Activated T-cell treated with anti-CD3 and anti-CD28 coated beads for 4 hours (primary cell): ENCODE measurements at regions not wholly inside any gene's neighbourhood (a gene's known extent, or its start where the extent isn't known, plus 50 kb on each side); places are given as distances from the start of the nearest gene placed in this dataset.

Experiments used
- DNase-seq: peaks from one replicate; pipeline ENCODE4 v3.0.0-alpha.2; 2020

- DNase-seq = no peak
Observed at GRCh38 chr13:106295971-106296370, 239.5 kb downstream of the EFNB2 start.

GRCh38 chr13:106291006-106291405, 244.5 kb downstream of the EFNB2 start:
- no peak for DNase-seq

GRCh38 chr13:106287351-106287750, 248.1 kb downstream of the EFNB2 start:
- no peak for DNase-seq

GRCh38 chr13:106286811-106287210, 248.7 kb downstream of the EFNB2 start:
- DNase-seq = no peak

GRCh38 chr13:106284358-106284757, 251.1 kb downstream of the EFNB2 start:
- DNase-seq = no peak

- DNase-seq = no peak
Observed at GRCh38 chr13:106281426-106281825, 254.0 kb downstream of the EFNB2 start.

GRCh38 chr13:106277484-106278154, 257.8 kb downstream of the EFNB2 start:
- DNase-seq = no peak

GRCh38 chr13:106276876-106277275, 258.6 kb downstream of the EFNB2 start:
- no peak for DNase-seq

GRCh38 chr13:106275446-106276032, 259.9 kb downstream of the EFNB2 start:
- DNase-seq = no peak

- no peak for DNase-seq
Observed at GRCh38 chr13:106274551-106275203, 260.8 kb downstream of the EFNB2 start.

GRCh38 chr13:106263801-106264200, 271.7 kb downstream of the EFNB2 start:
- DNase-seq = no peak

- DNase-seq = no peak
Observed at GRCh38 chr13:106262886-106263285, 272.6 kb downstream of the EFNB2 start.

- DNase-seq = no peak
Observed at GRCh38 chr13:106261450-106261849, 274.0 kb downstream of the EFNB2 start.

- no peak for DNase-seq
Observed at GRCh38 chr13:106260352-106260751, 275.1 kb downstream of the EFNB2 start.

GRCh38 chr13:106259928-106260327, 275.5 kb downstream of the EFNB2 start:
- no peak for DNase-seq

GRCh38 chr13:106246666-106247188, 288.7 kb downstream of the EFNB2 start:
- no peak for DNase-seq

- no peak for DNase-seq
Observed at GRCh38 chr13:106246242-106246641, 289.2 kb downstream of the EFNB2 start.

- no peak for DNase-seq
Observed at GRCh38 chr13:106243011-106243565, 292.4 kb downstream of the EFNB2 start.

GRCh38 chr13:106241974-106242953, 293.2 kb downstream of the EFNB2 start:
- DNase-seq = no peak

- DNase-seq = no peak
Observed at GRCh38 chr13:106238690-106239089, 296.8 kb downstream of the EFNB2 start.

- DNase-seq = no peak
Observed at GRCh38 chr13:106234636-106235035, 300.8 kb downstream of the EFNB2 start.

- no peak for DNase-seq
Observed at GRCh38 chr13:106233134-106233735, 302.2 kb downstream of the EFNB2 start.
